Activated CD4-positive, alpha-beta memory T cell treated with anti-CD3 and anti-CD28 coated beads for 36 hours (primary cell): ENCODE measurements at regions not wholly inside any gene's neighbourhood (a gene's known extent, or its start where the extent isn't known, plus 50 kb on each side); places are given as distances from the start of the nearest gene placed in this dataset.

Experiments used
- CTCF ChIA-PET: fragments of 350-600 bp; sonication (Branson Sonifier 250); formaldehyde crosslinking; loops from one replicate; lab custom pipeline; 2021; ENCODE audit warnings: antibody characterized with exemption, inconsistent platforms; lab: Charles Lee
- POLR2A ChIA-PET: fragments of 350-600 bp; sonication (Branson Sonifier 250); formaldehyde crosslinking; loops from one replicate; lab custom pipeline; 2021; ENCODE audit warnings: antibody characterized with exemption; lab: Charles Lee
- DNase-seq: peaks from one replicate; pipeline ENCODE4 v3.0.0-alpha.2; 2020
- H3K27ac Mint-ChIP-seq: one replicate; pipeline ENCODE4 v1.8.0; 2021; ENCODE audit warnings: mixed read lengths
- H3K27me3 Mint-ChIP-seq: one replicate; pipeline ENCODE4 v1.8.0; 2021; ENCODE audit warnings: mixed read lengths
- H3K36me3 Mint-ChIP-seq: one replicate; pipeline ENCODE4 v1.8.0; 2021; ENCODE audit warnings: mixed read lengths
- H3K4me1 Mint-ChIP-seq: one replicate; pipeline ENCODE4 v1.8.0; 2021; ENCODE audit warnings: low read depth, mixed read lengths
- H3K4me3 Mint-ChIP-seq: one replicate; pipeline ENCODE4 v1.8.0; 2021; ENCODE audit warnings: mild to moderate bottlenecking, mixed read lengths
- H3K9me3 Mint-ChIP-seq: one replicate; pipeline ENCODE4 v1.8.0; 2021; ENCODE audit warnings: mixed read lengths
- intact Hi-C: fragments of 100-400 bp; cut with micrococcal nuclease; formaldehyde crosslinking; loops from one replicate; pipeline ENCODE4 v1.15.1; 2023

GRCh38 chr1:3978990-3979325 is 78.9 kb upstream of the C1orf174 start:
- Mint-ChIP-seq H3K36me3 (no peaks in the 10 kb centered on the region), H3K4me3 (no peak overlapping the region), H3K27ac (no peak overlapping the region), H3K9me3 (no peaks in the 10 kb centered on the region), H3K27me3 (peaks cover 6% of the 10 kb centered on the region), H3K4me1 (no peaks in the 10 kb centered on the region)
- intact Hi-C loops = no loop called here
- POLR2A ChIA-PET = no interaction called here
- no peak for DNase-seq
- CTCF ChIA-PET = no interaction called here

- Mint-ChIP-seq H3K36me3 (no peaks in the 10 kb centered on the region), H3K4me1 (no peaks in the 10 kb centered on the region), H3K4me3 (no peak overlapping the region), H3K27ac (no peak overlapping the region), H3K9me3 (no peaks in the 10 kb centered on the region), H3K27me3 (peaks cover 5% of the 10 kb centered on the region)
- intact Hi-C loops = no loop called here
- ChIA-PET POLR2A (no interaction called here), CTCF (no interaction called here)
- DNase-seq = no peak
These were observed 81.2 kb upstream of the C1orf174 start for GRCh38 chr1:3981261-3981660.

- intact Hi-C loops = no loop called here
- no peaks in the 10 kb centered on the region for H3K9me3 Mint-ChIP-seq
- peaks cover 5% of the 10 kb centered on the region for H3K27me3 Mint-ChIP-seq
- no peaks in the 10 kb centered on the region for H3K36me3 Mint-ChIP-seq
- POLR2A ChIA-PET = no interaction called here
- H3K27ac Mint-ChIP-seq = no peak overlapping the region
- DNase-seq = no peak
- CTCF ChIA-PET = no interaction called here
- no peak overlapping the region for H3K4me3 Mint-ChIP-seq
- H3K4me1 Mint-ChIP-seq = no peaks in the 10 kb centered on the region
These were observed 81.9 kb upstream of the C1orf174 start for GRCh38 chr1:3981746-3982505.

- Mint-ChIP-seq H3K27me3 (no peaks in the 10 kb centered on the region), H3K27ac (no peak overlapping the region), H3K36me3 (no peaks in the 10 kb centered on the region), H3K9me3 (no peaks in the 10 kb centered on the region), H3K4me1 (no peaks in the 10 kb centered on the region), H3K4me3 (no peak overlapping the region)
- intact Hi-C loops = no loop called here
- DNase-seq = no peak
- CTCF ChIA-PET = no interaction called here
- POLR2A ChIA-PET = no interaction called here
These were observed 83.1 kb upstream of the C1orf174 start for GRCh38 chr1:3983181-3983580.

- Mint-ChIP-seq H3K27ac (no peak overlapping the region), H3K27me3 (peaks cover 2% of the 10 kb centered on the region), H3K9me3 (no peaks in the 10 kb centered on the region), H3K4me1 (no peaks in the 10 kb centered on the region), H3K36me3 (no peaks in the 10 kb centered on the region), H3K4me3 (no peak overlapping the region)
- intact Hi-C loops = no loop called here
- no peak for DNase-seq
- ChIA-PET POLR2A (no interaction called here), CTCF (interaction anchor here (0.6 kb wide), 1 partner anchor 1564 kb away, joined by 3 read pairs; no protein-coding TSS in a partner anchor)
These were observed 84.5 kb upstream of the C1orf174 start for GRCh38 chr1:3984586-3984985.

GRCh38 chr1:3986686-3987218 is 86.7 kb upstream of the C1orf174 start:
- POLR2A ChIA-PET = no interaction called here
- CTCF ChIA-PET = no interaction called here
- H3K36me3 Mint-ChIP-seq = no peaks in the 10 kb centered on the region
- DNase-seq = no peak
- intact Hi-C loops = no loop called here
- peaks cover 1% of the 10 kb centered on the region for H3K9me3 Mint-ChIP-seq
- H3K27me3 Mint-ChIP-seq = peaks cover 4% of the 10 kb centered on the region
- no peak overlapping the region for H3K27ac Mint-ChIP-seq
- H3K4me3 Mint-ChIP-seq = no peak overlapping the region
- no peaks in the 10 kb centered on the region for H3K4me1 Mint-ChIP-seq

- ChIA-PET CTCF (no interaction called here), POLR2A (no interaction called here)
- H3K4me3 Mint-ChIP-seq = no peak overlapping the region
- no peak overlapping the region for H3K27ac Mint-ChIP-seq
- peaks cover 8% of the 10 kb centered on the region for H3K9me3 Mint-ChIP-seq
- intact Hi-C loops = no loop called here
- H3K36me3 Mint-ChIP-seq = no peaks in the 10 kb centered on the region
- peaks cover 9% of the 10 kb centered on the region for H3K27me3 Mint-ChIP-seq
- H3K4me1 Mint-ChIP-seq = no peaks in the 10 kb centered on the region
- DNase-seq = no peak
These were observed 87.7 kb upstream of the C1orf174 start for GRCh38 chr1:3987669-3988235.

GRCh38 chr1:3988431-3988830 is 88.4 kb upstream of the C1orf174 start:
- Mint-ChIP-seq H3K36me3 (no peaks in the 10 kb centered on the region), H3K4me3 (no peak overlapping the region), H3K4me1 (no peaks in the 10 kb centered on the region), H3K9me3 (peaks cover 8% of the 10 kb centered on the region), H3K27me3 (peaks cover 9% of the 10 kb centered on the region), H3K27ac (no peak overlapping the region)
- POLR2A ChIA-PET = no interaction called here
- no peak for DNase-seq
- intact Hi-C loops = no loop called here
- CTCF ChIA-PET = no interaction called here

- Mint-ChIP-seq H3K4me3 (no peak overlapping the region), H3K36me3 (no peaks in the 10 kb centered on the region), H3K27me3 (peaks cover 9% of the 10 kb centered on the region), H3K9me3 (peaks cover 8% of the 10 kb centered on the region), H3K4me1 (no peaks in the 10 kb centered on the region), H3K27ac (no peak overlapping the region)
- no peak for DNase-seq
- ChIA-PET CTCF (no interaction called here), POLR2A (no interaction called here)
- intact Hi-C loops = no loop called here
These were observed 89.4 kb upstream of the C1orf174 start for GRCh38 chr1:3989465-3989864.

GRCh38 chr1:3992103-3992556 is 92.1 kb upstream of the C1orf174 start:
- ChIA-PET POLR2A (no interaction called here), CTCF (interaction anchor here (0.8 kb wide), 1 partner anchor 23 kb away, joined by 3 read pairs; no protein-coding TSS in a partner anchor)
- intact Hi-C loops = no loop called here
- peaks cover 8% of the 10 kb centered on the region for H3K9me3 Mint-ChIP-seq
- H3K27me3 Mint-ChIP-seq = peaks cover 10% of the 10 kb centered on the region
- no peaks in the 10 kb centered on the region for H3K36me3 Mint-ChIP-seq
- H3K27ac Mint-ChIP-seq = peak overlapping the region; percentile 52
- H3K4me3 Mint-ChIP-seq = no peak overlapping the region
- DNase-seq = peak; percentile 28
- no peaks in the 10 kb centered on the region for H3K4me1 Mint-ChIP-seq

GRCh38 chr1:3992746-3993145 is 92.7 kb upstream of the C1orf174 start:
- no peak overlapping the region for H3K4me3 Mint-ChIP-seq
- H3K4me1 Mint-ChIP-seq = no peaks in the 10 kb centered on the region
- peaks cover 10% of the 10 kb centered on the region for H3K27me3 Mint-ChIP-seq
- ChIA-PET CTCF (interaction anchor here (0.8 kb wide), 1 partner anchor 23 kb away, joined by 3 read pairs; no protein-coding TSS in a partner anchor), POLR2A (no interaction called here)
- H3K27ac Mint-ChIP-seq = no peak overlapping the region
- peaks cover 8% of the 10 kb centered on the region for H3K9me3 Mint-ChIP-seq
- no peak for DNase-seq
- intact Hi-C loops = no loop called here
- H3K36me3 Mint-ChIP-seq = no peaks in the 10 kb centered on the region

GRCh38 chr1:3993619-3994375 is 93.7 kb upstream of the C1orf174 start:
- Mint-ChIP-seq H3K4me3 (no peak overlapping the region), H3K9me3 (peaks cover 8% of the 10 kb centered on the region), H3K27me3 (peaks cover 14% of the 10 kb centered on the region), H3K4me1 (no peaks in the 10 kb centered on the region), H3K36me3 (no peaks in the 10 kb centered on the region), H3K27ac (no peak overlapping the region)
- CTCF ChIA-PET = no interaction called here
- DNase-seq = no peak
- intact Hi-C loops = no loop called here
- POLR2A ChIA-PET = no interaction called here
